C4-2B (cell line): ENCODE measurements at regions not wholly inside any gene's neighbourhood (a gene's known extent, or its start where the extent isn't known, plus 50 kb on each side); places are given as distances from the start of the nearest gene placed in this dataset.

Experiments used
- ZFX ChIP-seq: fragments of 450-650 bp; IDR thresholded peaks from 2 replicates; pipeline ENCODE4 v1.6.1; 2017
- TF ChIP-seq, protein P1 (sequence below): fragments of 450-650 bp; conservative IDR thresholded peaks from 2 replicates; pipeline ENCODE4 v1.5.1; 2017; ENCODE audit warnings: mild to moderate bottlenecking

DNA sequence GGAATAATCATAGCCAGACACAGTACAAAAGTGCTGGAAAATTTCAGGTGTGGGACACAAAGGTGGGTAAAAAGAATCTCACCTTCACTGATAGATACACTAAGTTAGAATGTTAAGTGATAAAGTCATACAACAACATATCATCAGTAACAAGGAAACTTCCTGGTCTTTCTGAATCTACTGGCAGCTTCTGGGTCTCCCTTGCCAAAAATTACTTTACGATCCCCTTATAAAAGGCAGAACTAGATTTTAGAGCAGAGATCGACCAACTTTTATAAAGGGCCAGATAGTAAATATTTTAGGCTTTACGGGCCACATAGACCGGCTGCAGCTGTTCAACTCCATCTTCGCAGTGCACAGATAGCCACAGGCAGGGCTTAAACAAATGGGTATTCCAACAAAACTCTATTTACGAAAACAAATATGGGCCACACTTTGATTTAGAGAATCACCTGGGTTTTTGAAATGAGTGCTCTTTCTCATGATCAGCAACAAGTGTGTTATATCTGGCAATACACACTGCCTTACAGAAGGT lies 159.9 kb downstream of the AASDH start:
- TF ChIP-seq, protein P1, sequence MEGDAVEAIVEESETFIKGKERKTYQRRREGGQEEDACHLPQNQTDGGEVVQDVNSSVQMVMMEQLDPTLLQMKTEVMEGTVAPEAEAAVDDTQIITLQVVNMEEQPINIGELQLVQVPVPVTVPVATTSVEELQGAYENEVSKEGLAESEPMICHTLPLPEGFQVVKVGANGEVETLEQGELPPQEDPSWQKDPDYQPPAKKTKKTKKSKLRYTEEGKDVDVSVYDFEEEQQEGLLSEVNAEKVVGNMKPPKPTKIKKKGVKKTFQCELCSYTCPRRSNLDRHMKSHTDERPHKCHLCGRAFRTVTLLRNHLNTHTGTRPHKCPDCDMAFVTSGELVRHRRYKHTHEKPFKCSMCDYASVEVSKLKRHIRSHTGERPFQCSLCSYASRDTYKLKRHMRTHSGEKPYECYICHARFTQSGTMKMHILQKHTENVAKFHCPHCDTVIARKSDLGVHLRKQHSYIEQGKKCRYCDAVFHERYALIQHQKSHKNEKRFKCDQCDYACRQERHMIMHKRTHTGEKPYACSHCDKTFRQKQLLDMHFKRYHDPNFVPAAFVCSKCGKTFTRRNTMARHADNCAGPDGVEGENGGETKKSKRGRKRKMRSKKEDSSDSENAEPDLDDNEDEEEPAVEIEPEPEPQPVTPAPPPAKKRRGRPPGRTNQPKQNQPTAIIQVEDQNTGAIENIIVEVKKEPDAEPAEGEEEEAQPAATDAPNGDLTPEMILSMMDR: no peak
- TF ChIP-seq ZFX: no peak
